Thoracic aorta (tissue), 2 donors: ENCODE measurements at regions not wholly inside any gene's neighbourhood (a gene's known extent, or its start where the extent isn't known, plus 50 kb on each side); places are given as distances from the start of the nearest gene placed in this dataset.
A peak's percentile ranks its signal among the peaks of the same experiment; 100 is the strongest.

ENCODE experiments used
- ATAC-seq: fragments of 150-250 bp; one replicate; pipeline ENCODE4 v1.8.0; 2017; ENCODE audit warnings: low read depth; ENCODE audit not compliant: insufficient number of reproducible peaks, low FRiP score
- DNase-seq: peaks from one replicate; pipeline ENCODE4 v3.0.0-alpha.2; 2020; ENCODE audit warnings: low spot score
- H3K27ac ChIP-seq, 2 donors: fragments of 200-600 bp; sonication (generic); 1 replicate in 1 of 2; 2 replicates in 1 of 2; pipeline ENCODE4 v1.5.1; 2016; ENCODE audit warnings: mild to moderate bottlenecking in 2 of 2, moderate library complexity in 2 of 2
- H3K27me3 ChIP-seq: fragments of 200-600 bp; sonication (generic); replicated peaks from 2 replicates; pipeline ENCODE4 v1.6.0; 2016; ENCODE audit warnings: mild to moderate bottlenecking; ENCODE audit not compliant: insufficient read depth
- H3K36me3 ChIP-seq: fragments of 200-600 bp; sonication (generic); one replicate; pipeline ENCODE4 v1.5.1; 2016
- H3K4me1 ChIP-seq, 2 donors: fragments of 200-600 bp; sonication (generic); 1 replicate in 1 of 2; 2 replicates in 1 of 2; pipeline versions ENCODE4 v1.5.1 to v1.6.0; 2016; ENCODE audit warnings: low read depth in 2 of 2, mild to moderate bottlenecking in 1 of 2; ENCODE audit not compliant: control insufficient read depth in 1 of 2
- H3K4me3 ChIP-seq: fragments of 200-600 bp; sonication (generic); 2 replicates; pipeline ENCODE4 v1.5.1; 2016; ENCODE audit warnings: mild to moderate bottlenecking
- H3K9me3 ChIP-seq: fragments of 200-600 bp; sonication (generic); 2 replicates; pipeline ENCODE4 v1.5.1; 2016
- TF ChIP-seq, protein P1 (sequence below): fragments of 200-600 bp; sonication (generic); IDR thresholded peaks from one replicate; pipeline ENCODE4 v1.5.1; 2019; ENCODE audit warnings: antibody characterized with exemption

GRCh38 chr5:159533197-159533596 is 202.9 kb upstream of the IL12B start:
- H3K9me3 ChIP-seq: no peaks in the 10 kb centered on the region
- TF ChIP-seq, protein P1, sequence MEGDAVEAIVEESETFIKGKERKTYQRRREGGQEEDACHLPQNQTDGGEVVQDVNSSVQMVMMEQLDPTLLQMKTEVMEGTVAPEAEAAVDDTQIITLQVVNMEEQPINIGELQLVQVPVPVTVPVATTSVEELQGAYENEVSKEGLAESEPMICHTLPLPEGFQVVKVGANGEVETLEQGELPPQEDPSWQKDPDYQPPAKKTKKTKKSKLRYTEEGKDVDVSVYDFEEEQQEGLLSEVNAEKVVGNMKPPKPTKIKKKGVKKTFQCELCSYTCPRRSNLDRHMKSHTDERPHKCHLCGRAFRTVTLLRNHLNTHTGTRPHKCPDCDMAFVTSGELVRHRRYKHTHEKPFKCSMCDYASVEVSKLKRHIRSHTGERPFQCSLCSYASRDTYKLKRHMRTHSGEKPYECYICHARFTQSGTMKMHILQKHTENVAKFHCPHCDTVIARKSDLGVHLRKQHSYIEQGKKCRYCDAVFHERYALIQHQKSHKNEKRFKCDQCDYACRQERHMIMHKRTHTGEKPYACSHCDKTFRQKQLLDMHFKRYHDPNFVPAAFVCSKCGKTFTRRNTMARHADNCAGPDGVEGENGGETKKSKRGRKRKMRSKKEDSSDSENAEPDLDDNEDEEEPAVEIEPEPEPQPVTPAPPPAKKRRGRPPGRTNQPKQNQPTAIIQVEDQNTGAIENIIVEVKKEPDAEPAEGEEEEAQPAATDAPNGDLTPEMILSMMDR: no peak
- no peak overlapping the region for H3K4me3 ChIP-seq
- no peaks in the 10 kb centered on the region for H3K4me1 ChIP-seq
- DNase-seq: no peak
- no peaks in the 10 kb centered on the region for H3K36me3 ChIP-seq
- ATAC-seq: no peak
- H3K27me3 ChIP-seq: no peaks in the 10 kb centered on the region
- no peak overlapping the region for H3K27ac ChIP-seq

GRCh38 chr5:159536166-159536565 is 205.9 kb upstream of the IL12B start:
- Histone ChIP-seq H3K4me3 (no peak overlapping the region), H3K9me3 (no peaks in the 10 kb centered on the region), H3K4me1 (no peaks in the 10 kb centered on the region), H3K27me3 (no peaks in the 10 kb centered on the region), H3K27ac (no peak overlapping the region), H3K36me3 (no peaks in the 10 kb centered on the region)
- DNase-seq: no peak
- TF ChIP-seq, protein P1: no peak
- ATAC-seq: no peak

DNA sequence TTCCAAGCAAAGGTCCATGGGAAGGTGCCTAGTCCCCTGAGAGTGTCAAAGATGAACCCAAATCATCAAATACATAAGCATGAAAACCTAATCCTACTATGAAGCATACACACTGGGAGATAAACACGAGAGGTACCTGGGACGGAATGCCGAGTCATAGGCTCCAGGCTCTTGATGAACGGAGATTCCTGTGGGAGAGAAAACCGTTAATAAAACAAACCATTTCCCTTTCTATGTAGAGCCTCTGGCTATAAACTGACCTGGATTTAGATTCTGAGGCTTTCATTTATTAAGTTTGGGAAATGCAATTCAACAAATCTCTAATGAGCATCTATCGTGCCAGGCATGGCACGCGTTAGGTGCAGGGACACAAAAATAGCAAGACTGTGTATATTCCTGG is 206.4 kb upstream of the IL12B start:
- DNase-seq (no peak), ATAC-seq (no peak)
- no peaks in the 10 kb centered on the region for H3K9me3 ChIP-seq
- H3K27me3 ChIP-seq: no peaks in the 10 kb centered on the region
- no peak overlapping the region for H3K27ac ChIP-seq
- no peak overlapping the region for H3K4me3 ChIP-seq
- TF ChIP-seq, protein P1: no peak
- no peaks in the 10 kb centered on the region for H3K36me3 ChIP-seq
- H3K4me1 ChIP-seq: no peaks in the 10 kb centered on the region

GRCh38 chr5:159539678-159540077 is 209.4 kb upstream of the IL12B start:
- ATAC-seq (no peak), DNase-seq (no peak)
- H3K27ac ChIP-seq: no peak overlapping the region
- H3K4me1 ChIP-seq: peaks cover 8 to 14% of the 10 kb centered on the region in 2 donors
- no peaks in the 10 kb centered on the region for H3K36me3 ChIP-seq
- no peaks in the 10 kb centered on the region for H3K9me3 ChIP-seq
- no peak overlapping the region for H3K4me3 ChIP-seq
- H3K27me3 ChIP-seq: no peaks in the 10 kb centered on the region
- TF ChIP-seq, protein P1: no peak

GRCh38 chr5:159543326-159543725 is 213.0 kb upstream of the IL12B start:
- ATAC-seq: no peak
- TF ChIP-seq, protein P1: no peak

More at GRCh38 chr5:159543326-159543725, 213.0 kb upstream of the IL12B start:
- Histone ChIP-seq H3K4me3 (no peak overlapping the region), H3K27me3 (no peaks in the 10 kb centered on the region), H3K27ac (peak overlapping the region in 1 of 2 donors; percentile 26), H3K4me1 (peaks cover 11 to 24% of the 10 kb centered on the region in 2 donors), H3K9me3 (no peaks in the 10 kb centered on the region), H3K36me3 (no peaks in the 10 kb centered on the region)
- DNase-seq: no peak
